GM18861 (cell line): ENCODE measurements at regions not wholly inside any gene's neighbourhood (a gene's known extent, or its start where the extent isn't known, plus 50 kb on each side); places are given as distances from the start of the nearest gene placed in this dataset.
"Not testable (repeated sequence)": the region's sequence is repeated elsewhere in the genome, so short reads cannot be mapped to it uniquely, and the experiment has no call there.

Source experiments
- ATAC-seq: cut with Tn5 transposase; IDR thresholded peaks from one replicate; pipeline ENCODE4 v1.9.1; 2021; ENCODE audit not compliant: unreplicated experiment

- not testable (repeated sequence) for ATAC-seq
Measured at GRCh38 chr5:17032314-17032985, 96.4 kb upstream of the MYO10 start.

GRCh38 chr5:17034992-17035391 lies 98.9 kb upstream of the MYO10 start:
- not testable (repeated sequence) for ATAC-seq

GRCh38 chr5:17037751-17038150 lies 101.7 kb upstream of the MYO10 start:
- no peak for ATAC-seq

GRCh38 chr5:17039170-17039569 lies 103.1 kb upstream of the MYO10 start:
- ATAC-seq: no peak

GRCh38 chr5:17042041-17042440 lies 106.0 kb upstream of the MYO10 start:
- no peak for ATAC-seq

- no peak for ATAC-seq
Measured at GRCh38 chr5:17046320-17046719, 110.2 kb upstream of the MYO10 start.

- ATAC-seq: no peak
Measured at GRCh38 chr5:17050236-17050635, 114.1 kb upstream of the MYO10 start.

GRCh38 chr5:17054911-17055310 lies 118.8 kb upstream of the MYO10 start:
- ATAC-seq: no peak

- ATAC-seq: no peak
Measured at GRCh38 chr5:17056141-17056631, 120.1 kb upstream of the MYO10 start.

- ATAC-seq: no peak
Measured at GRCh38 chr5:17058438-17058837, 122.3 kb upstream of the MYO10 start.

GRCh38 chr5:17061973-17062470 lies 125.9 kb upstream of the MYO10 start:
- ATAC-seq: no peak

GRCh38 chr5:17062741-17063140 lies 126.7 kb upstream of the MYO10 start:
- not testable (repeated sequence) for ATAC-seq

GRCh38 chr5:17064241-17064640 lies 128.2 kb upstream of the MYO10 start:
- ATAC-seq: no peak

GRCh38 chr5:17065458-17065857 lies 129.4 kb upstream of the MYO10 start:
- no peak for ATAC-seq

GRCh38 chr5:17066026-17066425 lies 129.9 kb upstream of the MYO10 start:
- ATAC-seq: not testable (repeated sequence)

GRCh38 chr5:17067657-17068392 lies 131.7 kb upstream of the MYO10 start:
- ATAC-seq: no peak

- ATAC-seq: no peak
Measured at GRCh38 chr5:17069995-17070511, 134.0 kb upstream of the MYO10 start.

- no peak for ATAC-seq
Measured at GRCh38 chr5:17070647-17071046, 134.6 kb upstream of the MYO10 start.

- ATAC-seq: no peak
Measured at GRCh38 chr5:17075236-17075635, 139.1 kb upstream of the MYO10 start.

- ATAC-seq: no peak
Measured at GRCh38 chr5:17076272-17076671, 140.2 kb upstream of the MYO10 start.

GRCh38 chr5:17077440-17078233 lies 139.8 kb upstream of the BASP1 start:
- ATAC-seq: no peak
